Mesothelial cell of epicardium (in vitro differentiated cells): ENCODE measurements at regions not wholly inside any gene's neighbourhood (a gene's known extent, or its start where the extent isn't known, plus 50 kb on each side); places are given as distances from the start of the nearest gene placed in this dataset.

ENCODE experiments used
- DNase-seq, 2 experiments: peaks; one replicate each; pipeline ENCODE4 v3.0.0; 2021; ENCODE audit warnings: low spot score in 2 of 2; ENCODE audit not compliant: unreplicated experiment in 2 of 2
- H3K27ac Mint-ChIP-seq: 2 replicates; pipeline ENCODE4 v1.8.0; 2021; ENCODE audit warnings: mixed read lengths
- H3K27me3 Mint-ChIP-seq: 2 replicates; pipeline ENCODE4 v1.8.0; 2021; ENCODE audit warnings: low read depth, mixed read lengths
- H3K36me3 Mint-ChIP-seq: 2 replicates; pipeline ENCODE4 v1.8.0; 2021; ENCODE audit warnings: mixed read lengths
- H3K4me1 Mint-ChIP-seq: 2 replicates; pipeline ENCODE4 v1.8.0; 2021; ENCODE audit warnings: mixed read lengths
- H3K4me3 Mint-ChIP-seq: 2 replicates; pipeline ENCODE4 v1.8.0; 2021; ENCODE audit warnings: mild to moderate bottlenecking, moderate library complexity, mixed read lengths
- H3K9me3 Mint-ChIP-seq: 2 replicates; pipeline ENCODE4 v1.8.0; 2021; ENCODE audit warnings: mixed read lengths
- TF ChIP-seq, protein P1 (sequence below): fragments of 200-600 bp; sonication (generic); IDR thresholded peaks from one replicate; pipeline ENCODE4 v1.5.0; 2021; ENCODE audit warnings: antibody characterized with exemption; ENCODE audit not compliant: unreplicated experiment

DNA sequence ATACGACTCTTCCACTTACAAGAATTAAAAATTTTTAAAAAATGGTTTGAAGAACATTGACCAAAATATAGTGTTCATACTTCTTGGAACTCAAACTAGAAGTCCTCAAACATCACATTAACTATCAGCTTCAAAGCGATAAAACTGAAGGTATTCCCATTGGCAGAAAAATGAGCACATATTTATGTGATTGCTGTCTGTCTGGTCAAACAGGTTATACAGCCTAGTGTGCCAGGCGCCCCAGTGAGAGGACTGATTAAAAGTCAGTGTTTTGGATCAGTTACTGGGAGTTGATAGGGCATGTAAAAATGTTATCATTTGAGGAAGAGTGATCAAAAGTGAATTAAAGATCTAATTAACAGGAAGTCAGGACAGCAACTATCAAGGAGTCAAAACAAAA, 738.8 kb downstream of the HDGFL1 start:
- Mint-ChIP-seq H3K27me3 (no peaks in the 10 kb centered on the region), H3K4me1 (peaks cover 40% of the 10 kb centered on the region), H3K9me3 (peaks cover 18% of the 10 kb centered on the region), H3K4me3 (no peak overlapping the region), H3K36me3 (peaks cover 9% of the 10 kb centered on the region), H3K27ac (peak overlapping the region; percentile 80)
- no peak for DNase-seq
- TF ChIP-seq, protein P1, sequence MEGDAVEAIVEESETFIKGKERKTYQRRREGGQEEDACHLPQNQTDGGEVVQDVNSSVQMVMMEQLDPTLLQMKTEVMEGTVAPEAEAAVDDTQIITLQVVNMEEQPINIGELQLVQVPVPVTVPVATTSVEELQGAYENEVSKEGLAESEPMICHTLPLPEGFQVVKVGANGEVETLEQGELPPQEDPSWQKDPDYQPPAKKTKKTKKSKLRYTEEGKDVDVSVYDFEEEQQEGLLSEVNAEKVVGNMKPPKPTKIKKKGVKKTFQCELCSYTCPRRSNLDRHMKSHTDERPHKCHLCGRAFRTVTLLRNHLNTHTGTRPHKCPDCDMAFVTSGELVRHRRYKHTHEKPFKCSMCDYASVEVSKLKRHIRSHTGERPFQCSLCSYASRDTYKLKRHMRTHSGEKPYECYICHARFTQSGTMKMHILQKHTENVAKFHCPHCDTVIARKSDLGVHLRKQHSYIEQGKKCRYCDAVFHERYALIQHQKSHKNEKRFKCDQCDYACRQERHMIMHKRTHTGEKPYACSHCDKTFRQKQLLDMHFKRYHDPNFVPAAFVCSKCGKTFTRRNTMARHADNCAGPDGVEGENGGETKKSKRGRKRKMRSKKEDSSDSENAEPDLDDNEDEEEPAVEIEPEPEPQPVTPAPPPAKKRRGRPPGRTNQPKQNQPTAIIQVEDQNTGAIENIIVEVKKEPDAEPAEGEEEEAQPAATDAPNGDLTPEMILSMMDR: no peak

DNA sequence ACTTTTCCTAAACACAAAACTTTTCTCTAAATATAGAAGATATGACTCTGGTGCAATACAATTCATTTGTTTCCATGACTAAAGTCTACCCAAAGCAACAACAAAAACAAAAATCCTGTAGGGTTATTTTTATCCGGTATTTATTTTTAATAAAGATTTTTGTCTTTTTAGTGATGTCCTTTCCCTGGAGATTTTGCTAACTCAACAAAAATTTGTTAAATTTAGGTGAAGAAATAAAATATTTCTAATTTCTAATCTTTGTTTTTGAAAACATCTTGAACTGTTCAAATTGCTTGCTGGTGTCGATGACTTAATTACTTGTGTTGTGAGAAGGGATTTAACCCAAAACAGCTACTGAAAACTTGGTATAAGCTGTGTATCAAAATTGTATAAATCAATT, 741.8 kb downstream of the HDGFL1 start:
- DNase-seq: no peak
- Mint-ChIP-seq H3K27me3 (no peaks in the 10 kb centered on the region), H3K9me3 (peaks cover 23% of the 10 kb centered on the region), H3K4me1 (peaks cover 12% of the 10 kb centered on the region), H3K36me3 (peaks cover 9% of the 10 kb centered on the region), H3K27ac (no peak overlapping the region), H3K4me3 (no peak overlapping the region)
- TF ChIP-seq, protein P1: no peak

DNA sequence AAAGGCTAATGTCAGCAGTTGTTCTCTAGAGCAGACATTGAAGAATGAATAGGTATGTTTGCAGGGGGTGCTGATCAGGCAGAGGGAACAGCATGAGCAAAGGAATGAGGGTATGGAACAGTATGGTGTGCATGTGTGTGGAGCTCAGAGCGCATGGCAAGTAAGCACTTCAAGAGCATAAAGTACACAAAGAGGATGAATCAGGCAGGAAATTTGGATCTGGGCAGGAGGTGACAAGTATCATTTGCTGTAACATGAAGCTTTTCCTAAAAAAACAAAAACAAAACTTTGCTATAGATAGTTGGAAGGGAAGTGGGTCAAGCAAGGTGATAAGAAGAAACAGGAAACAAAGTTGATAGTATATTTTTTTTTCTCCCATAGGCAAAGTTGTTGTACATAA, 746.8 kb downstream of the HDGFL1 start:
- H3K4me1 Mint-ChIP-seq: peaks cover 10% of the 10 kb centered on the region
- TF ChIP-seq, protein P1: no peak
- DNase-seq: no peak
- no peak overlapping the region for H3K27ac Mint-ChIP-seq
- H3K9me3 Mint-ChIP-seq: peaks cover 5% of the 10 kb centered on the region
- no peaks in the 10 kb centered on the region for H3K27me3 Mint-ChIP-seq
- no peaks in the 10 kb centered on the region for H3K36me3 Mint-ChIP-seq
- H3K4me3 Mint-ChIP-seq: no peak overlapping the region

DNA sequence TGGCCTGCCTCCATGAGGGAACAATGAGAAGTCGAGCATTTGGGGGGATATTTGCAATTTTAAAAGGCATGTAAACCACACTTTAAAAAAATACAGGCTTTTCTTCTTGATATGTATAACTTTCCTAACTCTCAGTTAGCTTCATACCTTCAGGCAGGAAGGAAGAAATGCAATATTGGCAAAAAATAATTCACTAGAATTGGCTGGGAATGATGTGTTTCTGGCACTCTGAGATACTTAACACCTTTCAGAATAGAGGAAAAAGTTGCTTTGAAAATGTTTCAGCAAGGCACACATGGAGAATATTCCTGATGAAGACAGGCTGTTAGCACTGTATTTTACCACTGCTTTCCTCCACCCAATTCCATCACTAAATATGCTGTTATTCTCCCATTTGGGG, 747.6 kb downstream of the HDGFL1 start:
- peaks cover 5% of the 10 kb centered on the region for H3K9me3 Mint-ChIP-seq
- no peaks in the 10 kb centered on the region for H3K36me3 Mint-ChIP-seq
- TF ChIP-seq, protein P1: no peak
- no peak overlapping the region for H3K4me3 Mint-ChIP-seq
- no peak for DNase-seq
- no peaks in the 10 kb centered on the region for H3K27me3 Mint-ChIP-seq
- H3K4me1 Mint-ChIP-seq: peaks cover 10% of the 10 kb centered on the region
- H3K27ac Mint-ChIP-seq: no peak overlapping the region

DNA sequence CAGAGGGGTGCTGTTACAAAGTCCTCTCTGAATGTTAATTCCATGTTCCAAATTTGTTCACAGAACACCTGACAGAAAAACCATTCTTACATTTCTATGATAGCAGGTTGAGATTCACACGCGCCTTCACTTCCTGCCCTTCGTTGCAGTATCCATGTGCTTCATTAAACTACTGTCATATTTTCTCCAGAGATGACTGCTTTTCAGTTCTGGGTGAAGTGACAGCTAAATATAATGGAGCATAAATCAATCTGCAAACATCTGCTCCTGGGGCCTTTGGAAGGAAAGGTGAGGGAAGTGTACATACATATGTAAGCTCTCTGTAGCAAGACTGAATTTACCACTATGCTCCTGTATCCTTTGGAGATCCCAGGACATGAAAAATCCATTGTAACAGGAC, 750.2 kb downstream of the HDGFL1 start:
- Mint-ChIP-seq H3K9me3 (peaks cover 8% of the 10 kb centered on the region), H3K27ac (peak overlapping the region; percentile 17), H3K4me3 (no peak overlapping the region), H3K36me3 (no peaks in the 10 kb centered on the region), H3K4me1 (peaks cover 10% of the 10 kb centered on the region), H3K27me3 (no peaks in the 10 kb centered on the region)
- DNase-seq: no peak
- TF ChIP-seq, protein P1: no peak

DNA sequence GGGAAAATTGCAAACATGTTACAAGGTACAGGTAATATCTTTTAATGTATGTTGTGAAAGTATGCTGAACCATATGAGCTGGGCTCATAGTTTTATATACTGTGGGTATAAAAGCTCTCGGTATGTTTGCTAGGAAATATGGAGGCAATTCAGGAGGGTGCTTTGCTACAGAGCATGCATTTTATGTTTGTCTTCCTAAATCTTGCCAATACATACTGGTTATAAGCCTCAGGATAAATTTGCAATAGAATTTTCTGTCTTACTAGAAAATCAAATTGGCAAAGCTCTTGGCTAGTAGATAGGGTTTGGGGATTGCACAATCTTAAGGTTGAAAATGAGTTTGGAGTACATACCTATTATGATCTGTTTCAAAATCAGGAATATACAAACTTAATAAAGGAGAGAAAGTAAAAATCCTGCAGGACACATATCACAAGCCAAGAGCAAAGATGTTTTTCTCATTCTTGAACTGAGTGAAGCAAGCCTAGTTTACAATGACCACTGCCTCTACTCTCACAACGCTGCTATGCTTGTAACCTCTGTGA, 751.2 kb downstream of the HDGFL1 start:
- TF ChIP-seq, protein P1: no peak
- Mint-ChIP-seq H3K9me3 (peaks cover 7% of the 10 kb centered on the region), H3K4me3 (no peak overlapping the region), H3K4me1 (peaks cover 10% of the 10 kb centered on the region), H3K27me3 (no peaks in the 10 kb centered on the region), H3K36me3 (no peaks in the 10 kb centered on the region), H3K27ac (no peak overlapping the region)
- DNase-seq: no peak
